ENCODE measurements at regions not wholly inside any gene's neighbourhood (a gene's known extent, or its start where the extent isn't known, plus 50 kb on each side); places are given as distances from the start of the nearest gene placed in this dataset.
A peak's percentile ranks its signal among the peaks of the same experiment; 100 is the strongest.

DNA sequence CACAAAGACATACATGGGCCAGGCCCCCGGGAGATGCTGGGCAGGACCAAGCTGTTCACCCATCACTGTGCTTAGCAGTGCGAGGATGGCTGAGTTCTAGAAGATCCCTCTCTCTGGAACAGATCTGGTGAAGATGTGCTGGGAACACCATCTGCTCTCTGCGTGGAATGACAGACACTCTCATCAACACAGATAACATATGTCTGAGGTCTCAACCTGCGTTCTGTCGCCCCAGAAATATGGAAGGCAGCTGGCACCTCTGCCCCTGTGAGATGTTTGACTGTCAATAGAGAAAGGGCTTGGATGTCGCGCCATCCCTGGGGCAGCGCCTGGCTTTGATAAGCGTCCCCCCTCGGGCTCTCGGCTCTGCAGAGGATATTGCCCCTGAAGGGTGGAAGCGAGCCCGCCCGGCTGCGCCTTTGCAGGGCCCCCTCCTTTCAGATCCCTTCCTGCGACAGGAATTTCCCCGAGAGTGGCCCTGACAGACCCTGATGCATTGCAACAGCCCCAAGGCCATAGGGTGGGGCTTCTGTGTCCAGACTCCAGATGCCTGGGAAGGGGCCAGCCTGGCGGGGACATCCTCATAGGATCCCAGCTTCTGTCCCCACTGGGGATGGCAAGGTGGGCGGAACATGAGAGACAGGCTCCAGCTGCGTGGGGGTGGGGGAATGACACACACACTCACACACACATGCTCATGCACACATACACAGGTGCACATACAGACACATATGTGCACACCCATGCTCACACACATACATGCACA, 86.9 kb upstream of the ZNF469 start (continued):
- TF ChIP-seq ZNF425 (CRISPR knock-in tag; conservative IDR thresholded peaks at IDR 0.05) (no peak), NR3C1 (CRISPR knock-in tag; conservative IDR thresholded peaks at IDR 0.05; ENCODE audit: low read depth) (no peak), KAT7 (CRISPR knock-in tag; IDR thresholded peaks at IDR 0.05; ENCODE audit: borderline replicate concordance) (no peak), JUN (CRISPR knock-in tag; IDR thresholded peaks at IDR 0.05) (no peak)
- TF ChIP-seq, protein P1, sequence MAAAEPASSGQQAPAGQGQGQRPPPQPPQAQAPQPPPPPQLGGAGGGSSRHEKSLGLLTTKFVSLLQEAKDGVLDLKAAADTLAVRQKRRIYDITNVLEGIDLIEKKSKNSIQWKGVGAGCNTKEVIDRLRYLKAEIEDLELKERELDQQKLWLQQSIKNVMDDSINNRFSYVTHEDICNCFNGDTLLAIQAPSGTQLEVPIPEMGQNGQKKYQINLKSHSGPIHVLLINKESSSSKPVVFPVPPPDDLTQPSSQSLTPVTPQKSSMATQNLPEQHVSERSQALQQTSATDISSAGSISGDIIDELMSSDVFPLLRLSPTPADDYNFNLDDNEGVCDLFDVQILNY (CRISPR knock-in tag; IDR thresholded peaks at IDR 0.05) = no peak

GRCh38 chr16:88296437-88297177, 86.2 kb upstream of the ZNF469 start:
- Mint-ChIP-seq H3K4me1 (no peaks in the 10 kb centered on the region), H3K27ac (no peak overlapping the region), H3K9me3 (peaks cover 24% of the 10 kb centered on the region), H3K4me3 (no peak overlapping the region), H3K27me3 (ENCODE audit: low read depth) (no peaks in the 10 kb centered on the region; the same call in none of the 2 replicates), H3K36me3 (no peaks in the 10 kb centered on the region; the same call in 1 of the 2 replicates)
- TF ChIP-seq ZBTB43 (CRISPR knock-in tag; IDR thresholded peaks at IDR 0.05) (peak; percentile 80; the same call in 1 of the 2 replicates), ZNF425 (CRISPR knock-in tag; conservative IDR thresholded peaks at IDR 0.05) (no peak)
- DNase-seq (ENCODE audit: low spot score) (no peak), ATAC-seq (no peak)
- POLR2A ChIA-PET = no interaction called here
- CTCF ChIA-PET = interaction anchor here (1.1 kb wide), 1 partner anchor 41 kb away, joined by 4 read pairs; no protein-coding TSS in a partner anchor

DNA sequence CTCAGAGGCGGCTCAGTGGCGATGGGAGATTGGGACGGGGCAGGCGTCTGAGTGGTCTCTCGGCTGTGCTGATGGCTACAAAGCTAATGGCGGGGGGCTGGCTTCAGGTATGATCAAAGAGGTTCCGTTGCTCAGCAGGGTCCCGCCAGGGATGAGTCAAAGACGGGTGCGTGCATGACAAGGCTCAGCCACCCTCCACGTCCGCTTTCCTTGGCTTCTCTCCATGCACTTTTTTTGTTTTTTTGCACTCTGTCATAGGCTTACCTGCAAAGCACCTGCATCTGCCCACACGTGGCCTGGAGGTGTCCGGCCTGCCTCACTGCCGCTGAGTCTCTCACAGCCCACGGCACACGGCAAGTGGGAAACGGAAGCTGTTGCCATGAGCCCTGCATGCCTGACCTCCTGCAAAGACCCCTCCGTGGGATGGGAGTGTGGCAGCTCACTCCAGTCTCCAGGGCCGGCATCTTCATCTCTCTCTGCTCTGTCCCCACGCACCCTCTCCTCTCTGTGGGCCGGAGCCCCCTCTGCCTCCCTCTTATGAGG, 85.5 kb upstream of the ZNF469 start:
- ATAC-seq (no peak), DNase-seq (ENCODE audit: low spot score) (no peak)
- Mint-ChIP-seq H3K27ac (no peak overlapping the region), H3K4me3 (no peak overlapping the region), H3K27me3 (ENCODE audit: low read depth) (no peaks in the 10 kb centered on the region; the same call in none of the 2 replicates), H3K36me3 (no peaks in the 10 kb centered on the region; the same call in 1 of the 2 replicates), H3K4me1 (no peaks in the 10 kb centered on the region), H3K9me3 (peaks cover 24% of the 10 kb centered on the region)
- ChIA-PET CTCF (interaction anchor here (1.1 kb wide), 1 partner anchor 41 kb away, joined by 4 read pairs; no protein-coding TSS in a partner anchor), POLR2A (no interaction called here)
- no peak for TF ChIP-seq E2F4 (CRISPR knock-in tag; IDR thresholded peaks at IDR 0.05; ENCODE audit: borderline replicate concordance, low read depth)
- TF ChIP-seq, protein P2, sequence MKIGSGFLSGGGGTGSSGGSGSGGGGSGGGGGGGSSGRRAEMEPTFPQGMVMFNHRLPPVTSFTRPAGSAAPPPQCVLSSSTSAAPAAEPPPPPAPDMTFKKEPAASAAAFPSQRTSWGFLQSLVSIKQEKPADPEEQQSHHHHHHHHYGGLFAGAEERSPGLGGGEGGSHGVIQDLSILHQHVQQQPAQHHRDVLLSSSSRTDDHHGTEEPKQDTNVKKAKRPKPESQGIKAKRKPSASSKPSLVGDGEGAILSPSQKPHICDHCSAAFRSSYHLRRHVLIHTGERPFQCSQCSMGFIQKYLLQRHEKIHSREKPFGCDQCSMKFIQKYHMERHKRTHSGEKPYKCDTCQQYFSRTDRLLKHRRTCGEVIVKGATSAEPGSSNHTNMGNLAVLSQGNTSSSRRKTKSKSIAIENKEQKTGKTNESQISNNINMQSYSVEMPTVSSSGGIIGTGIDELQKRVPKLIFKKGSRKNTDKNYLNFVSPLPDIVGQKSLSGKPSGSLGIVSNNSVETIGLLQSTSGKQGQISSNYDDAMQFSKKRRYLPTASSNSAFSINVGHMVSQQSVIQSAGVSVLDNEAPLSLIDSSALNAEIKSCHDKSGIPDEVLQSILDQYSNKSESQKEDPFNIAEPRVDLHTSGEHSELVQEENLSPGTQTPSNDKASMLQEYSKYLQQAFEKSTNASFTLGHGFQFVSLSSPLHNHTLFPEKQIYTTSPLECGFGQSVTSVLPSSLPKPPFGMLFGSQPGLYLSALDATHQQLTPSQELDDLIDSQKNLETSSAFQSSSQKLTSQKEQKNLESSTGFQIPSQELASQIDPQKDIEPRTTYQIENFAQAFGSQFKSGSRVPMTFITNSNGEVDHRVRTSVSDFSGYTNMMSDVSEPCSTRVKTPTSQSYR (CRISPR knock-in tag; IDR thresholded peaks at IDR 0.05) = no peak
- no peak for TF ChIP-seq ATF1 (CRISPR knock-in tag; IDR thresholded peaks at IDR 0.05)
- TF ChIP-seq NFE2L1 (CRISPR knock-in tag; IDR thresholded peaks at IDR 0.05) = no peak
- TF ChIP-seq RELA (CRISPR knock-in tag; IDR thresholded peaks at IDR 0.05; ENCODE audit: borderline replicate concordance) = no peak
- no peak for TF ChIP-seq SMAD3 (CRISPR knock-in tag; IDR thresholded peaks at IDR 0.05; ENCODE audit: borderline replicate concordance)
- TF ChIP-seq ZNF425 (CRISPR knock-in tag; conservative IDR thresholded peaks at IDR 0.05) = no peak
- TF ChIP-seq, protein P1 (CRISPR knock-in tag; IDR thresholded peaks at IDR 0.05) = no peak
- TF ChIP-seq ETV6 (CRISPR knock-in tag; IDR thresholded peaks at IDR 0.05) = no peak
- TF ChIP-seq ZBTB21 (CRISPR knock-in tag; IDR thresholded peaks at IDR 0.05; ENCODE audit: borderline replicate concordance) = no peak

Data from WTC11 (cell line).